Activated naive CD4-positive, alpha-beta T cell treated with anti-CD3 and anti-CD28 coated beads for 36 hours (primary cell): ENCODE measurements at regions not wholly inside any gene's neighbourhood (a gene's known extent, or its start where the extent isn't known, plus 50 kb on each side); places are given as distances from the start of the nearest gene placed in this dataset.
A peak's percentile ranks its signal among the peaks of the same experiment; 100 is the strongest.

Experiments
- CTCF ChIA-PET: fragments of 350-600 bp; sonication (Branson Sonifier 250); formaldehyde crosslinking; loops from one replicate; lab custom pipeline; 2021; ENCODE audit warnings: antibody characterized with exemption; lab: Charles Lee
- DNase-seq: peaks from one replicate; pipeline ENCODE4 v3.0.0-alpha.2; 2020
- H3K27ac Mint-ChIP-seq: one replicate; pipeline ENCODE4 v1.8.0; 2021; ENCODE audit warnings: mild to moderate bottlenecking, mixed read lengths
- H3K27me3 Mint-ChIP-seq: one replicate; pipeline ENCODE4 v1.8.0; 2021; ENCODE audit warnings: low read depth, mixed read lengths
- H3K36me3 Mint-ChIP-seq: one replicate; pipeline ENCODE4 v1.8.0; 2021; ENCODE audit warnings: low read depth, mixed read lengths
- H3K4me1 Mint-ChIP-seq: one replicate; pipeline ENCODE4 v1.8.0; 2021; ENCODE audit warnings: low read depth, mixed read lengths
- H3K4me3 Mint-ChIP-seq: one replicate; pipeline ENCODE4 v1.8.0; 2021; ENCODE audit warnings: mild to moderate bottlenecking, moderate library complexity, mixed read lengths
- H3K9me3 Mint-ChIP-seq: one replicate; pipeline ENCODE4 v1.8.0; 2021; ENCODE audit warnings: mixed read lengths
- intact Hi-C: fragments of 100-400 bp; cut with micrococcal nuclease; formaldehyde crosslinking; loops from one replicate; pipeline ENCODE4 v1.15.1; 2023

DNA sequence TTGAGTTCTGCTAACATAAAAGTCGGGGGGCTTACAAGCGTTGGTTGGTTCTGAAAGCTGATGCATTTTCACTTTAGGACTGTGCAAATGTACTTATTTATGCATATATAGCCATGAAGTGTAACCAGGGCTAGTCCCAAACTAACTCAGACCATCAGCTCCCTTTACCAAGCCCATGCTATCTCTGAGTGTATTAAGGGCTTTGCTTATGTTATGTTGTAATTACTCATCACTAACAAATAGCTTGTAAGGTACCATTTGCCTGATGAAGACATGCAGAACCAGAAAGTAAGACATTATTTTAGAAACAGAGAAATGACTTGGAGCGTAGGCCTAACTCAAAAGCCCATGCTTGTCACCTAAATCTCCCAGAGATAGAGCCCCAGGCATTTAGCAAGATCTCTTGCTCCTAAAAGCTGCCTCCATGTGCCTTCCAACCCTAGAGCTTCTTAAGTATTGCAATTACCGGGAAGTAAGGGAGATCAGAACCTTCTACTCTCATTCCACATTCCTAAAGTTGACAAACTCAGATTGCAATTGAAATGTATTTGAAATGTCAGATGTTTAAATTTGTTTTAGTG lies 362.9 kb upstream of the RBMS3 start:
- Mint-ChIP-seq H3K9me3 (no peaks in the 10 kb centered on the region), H3K4me1 (peaks cover 6% of the 10 kb centered on the region), H3K27me3 (peaks cover 5% of the 10 kb centered on the region), H3K4me3 (no peak overlapping the region), H3K36me3 (no peaks in the 10 kb centered on the region), H3K27ac (no peak overlapping the region)
- CTCF ChIA-PET: interaction anchor here (0.8 kb wide), 1 partner anchor 1880 kb away, joined by 5 read pairs; no protein-coding TSS in a partner anchor
- intact Hi-C loops: loop anchor here (5.0 to 10.0 kb wide), 5 partner anchors 217 to 1834 kb away; partner anchors contain the start of gene RBMS3
- no peak for DNase-seq

DNA sequence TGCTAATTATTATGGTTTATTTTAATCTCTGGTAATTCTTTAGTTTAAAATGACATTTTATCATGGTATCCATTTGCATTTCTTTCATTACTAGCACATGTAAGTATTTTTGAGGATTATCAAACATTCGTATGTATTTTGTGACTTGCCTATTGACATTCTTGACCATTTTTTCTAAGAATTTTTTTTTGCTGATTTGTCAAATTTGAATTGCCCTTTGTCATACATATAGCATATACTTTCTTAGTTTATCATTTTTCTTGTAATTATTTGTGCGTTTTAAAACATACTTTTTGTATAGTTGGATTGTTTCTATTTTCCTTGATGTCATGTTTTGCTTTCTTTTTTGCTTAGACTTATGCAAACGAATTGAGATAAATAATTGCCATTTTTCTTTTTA lies 358.5 kb upstream of the RBMS3 start:
- Mint-ChIP-seq H3K4me3 (no peak overlapping the region), H3K4me1 (no peaks in the 10 kb centered on the region), H3K27me3 (no peaks in the 10 kb centered on the region)

DNA sequence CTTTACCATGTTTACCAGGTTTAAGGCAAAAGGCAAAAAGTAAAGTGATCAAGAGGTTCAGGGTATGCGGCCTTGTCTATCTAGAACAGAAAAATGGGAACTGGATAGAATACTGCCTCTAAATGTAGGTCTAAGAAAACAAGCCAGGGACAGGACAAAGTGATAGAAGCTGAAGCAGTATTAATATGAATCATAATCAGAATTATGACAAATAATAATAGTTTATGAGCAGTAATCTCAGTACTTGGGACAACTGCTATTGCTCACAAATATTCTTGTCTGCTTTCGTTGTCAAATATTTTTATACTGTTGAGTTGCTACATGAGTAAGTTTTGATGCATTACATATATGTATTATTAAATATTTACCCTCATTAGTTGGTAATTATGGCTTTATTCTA lies 356.9 kb upstream of the RBMS3 start:
- Mint-ChIP-seq H3K4me1 (no peaks in the 10 kb centered on the region), H3K9me3 (no peaks in the 10 kb centered on the region), H3K27ac (no peak overlapping the region), H3K27me3 (no peaks in the 10 kb centered on the region), H3K4me3 (no peak overlapping the region), H3K36me3 (no peaks in the 10 kb centered on the region)
- intact Hi-C loops: no loop called here
- CTCF ChIA-PET: interaction anchor here (0.9 kb wide), 1 partner anchor 11 kb away, joined by 3 read pairs; no protein-coding TSS in a partner anchor
- DNase-seq: no peak

More for the DNA sequence above, 358.5 kb upstream of the RBMS3 start:
- DNase-seq: no peak
- Mint-ChIP-seq H3K36me3 (no peaks in the 10 kb centered on the region), H3K27ac (no peak overlapping the region), H3K9me3 (no peaks in the 10 kb centered on the region)
- intact Hi-C loops: no loop called here
- CTCF ChIA-PET: no interaction called here

DNA sequence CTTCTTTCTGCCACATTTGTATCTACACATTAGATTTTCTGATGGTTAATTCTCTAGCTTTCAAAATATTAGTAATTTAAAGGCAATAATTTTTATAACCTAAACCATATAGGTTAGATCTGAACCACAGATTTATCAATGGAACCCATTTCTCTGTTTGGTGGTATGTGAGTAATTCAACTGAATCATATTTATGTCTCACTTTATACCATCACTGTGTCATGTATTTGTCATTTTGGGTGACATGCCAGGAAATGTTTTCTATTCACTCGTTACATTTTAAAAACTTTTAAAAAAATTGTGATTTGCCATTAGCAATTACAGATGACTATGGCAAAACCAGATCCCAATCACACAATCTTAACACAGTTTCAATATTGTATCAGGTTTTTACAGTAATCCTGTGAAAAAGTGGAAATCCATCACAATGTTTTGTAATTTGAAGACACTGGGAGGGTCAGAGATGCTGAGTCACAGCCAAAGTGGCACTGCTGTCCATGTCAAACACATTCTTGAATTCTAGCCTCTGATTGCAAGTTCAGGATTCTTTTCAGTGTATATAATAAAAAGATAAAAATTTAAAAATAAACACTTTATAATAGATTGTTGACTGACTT lies 356.0 kb upstream of the RBMS3 start:
- Mint-ChIP-seq H3K27ac (no peak overlapping the region), H3K27me3 (no peaks in the 10 kb centered on the region), H3K4me3 (no peak overlapping the region), H3K9me3 (no peaks in the 10 kb centered on the region), H3K36me3 (no peaks in the 10 kb centered on the region), H3K4me1 (no peaks in the 10 kb centered on the region)
- CTCF ChIA-PET: no interaction called here
- DNase-seq: no peak
- intact Hi-C loops: no loop called here

DNA sequence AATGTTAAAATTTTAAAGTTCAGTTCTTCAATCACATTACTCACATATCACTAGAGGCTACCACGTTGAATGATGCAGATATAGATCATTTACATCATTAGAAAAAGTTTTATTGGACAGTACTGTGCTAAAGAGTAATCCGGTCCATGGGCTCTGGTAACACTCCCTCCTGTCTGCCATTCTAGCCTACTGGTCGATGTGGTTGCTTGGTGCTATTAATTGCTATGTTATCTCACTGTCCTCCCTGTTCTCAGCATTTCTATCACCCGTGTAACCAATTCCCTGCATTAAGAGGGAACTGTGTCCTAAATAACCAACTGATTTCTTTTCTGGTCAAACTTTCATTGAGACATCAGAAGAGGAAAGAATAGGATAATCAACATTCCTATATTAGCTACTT lies 347.5 kb upstream of the RBMS3 start:
- CTCF ChIA-PET: interaction anchor here (0.8 kb wide), 1 partner anchor 80 kb away, joined by 3 read pairs; no protein-coding TSS in a partner anchor
- Mint-ChIP-seq H3K9me3 (no peaks in the 10 kb centered on the region), H3K27me3 (peaks cover 3% of the 10 kb centered on the region), H3K4me3 (no peak overlapping the region), H3K4me1 (peaks cover 14% of the 10 kb centered on the region), H3K27ac (no peak overlapping the region), H3K36me3 (no peaks in the 10 kb centered on the region)
- DNase-seq: no peak
- intact Hi-C loops: no loop called here

DNA sequence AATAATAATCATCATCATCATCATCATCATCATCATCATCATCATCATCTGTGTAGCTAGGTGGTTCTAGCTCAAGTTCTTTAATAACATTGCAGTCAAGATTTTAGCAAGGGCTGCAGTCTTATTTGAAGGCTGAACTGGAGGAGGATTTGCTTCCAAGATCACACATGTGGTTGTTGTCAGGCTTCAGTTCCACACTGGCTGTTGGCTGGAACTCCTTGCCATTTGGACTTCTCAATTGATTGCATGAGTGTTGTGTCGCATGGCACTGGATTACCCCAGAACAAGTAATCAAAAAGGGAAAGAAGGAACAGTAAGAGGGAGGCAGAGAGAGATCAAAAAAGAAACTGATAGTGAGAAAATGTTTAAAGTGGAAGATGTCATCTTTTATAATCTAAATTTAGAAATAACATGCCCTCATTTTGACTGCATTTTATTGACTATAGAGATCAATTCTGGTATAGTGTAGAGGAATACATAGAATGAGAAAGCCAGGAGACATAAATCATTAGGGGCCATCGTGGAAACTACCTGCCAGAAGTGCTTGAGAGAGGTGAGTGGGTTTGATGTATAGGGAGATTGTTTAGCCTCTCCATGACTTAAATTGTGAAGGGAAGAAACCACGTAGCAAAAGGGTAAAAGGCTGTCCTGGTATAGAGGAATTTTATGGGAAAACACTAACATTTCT lies 346.6 kb upstream of the RBMS3 start:
- Mint-ChIP-seq H3K4me3 (no peak overlapping the region), H3K4me1 (peaks cover 14% of the 10 kb centered on the region), H3K36me3 (no peaks in the 10 kb centered on the region), H3K27me3 (peaks cover 3% of the 10 kb centered on the region), H3K9me3 (no peaks in the 10 kb centered on the region), H3K27ac (no peak overlapping the region)
- CTCF ChIA-PET: interaction anchor here (0.8 kb wide), 1 partner anchor 79 kb away, joined by 3 read pairs; no protein-coding TSS in a partner anchor
- DNase-seq: no peak
- intact Hi-C loops: no loop called here

DNA sequence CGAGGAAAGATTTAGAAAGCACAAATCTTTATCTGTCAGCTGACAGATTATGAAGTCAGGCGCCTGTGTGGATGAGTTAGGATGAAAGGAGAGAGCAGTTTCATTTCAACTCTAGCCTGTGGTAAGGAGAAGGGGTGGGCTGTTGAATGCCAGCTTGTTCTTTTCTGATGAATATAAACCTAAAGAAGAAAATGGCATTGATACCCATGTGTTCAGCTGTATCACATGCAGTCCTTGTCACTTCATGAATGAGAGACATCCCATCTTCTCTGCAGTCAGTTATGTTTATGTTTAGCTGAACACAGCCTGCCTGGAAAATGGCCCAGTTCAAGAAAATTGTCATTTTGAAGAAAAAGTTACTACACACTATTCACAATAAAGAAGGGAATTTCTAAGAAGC lies 345.7 kb upstream of the RBMS3 start:
- intact Hi-C loops: loop anchor here (1.0 to 5.0 kb wide), 4 partner anchors 91 to 348 kb away; no protein-coding TSS in a partner anchor
- peak; percentile 9 for DNase-seq
- H3K36me3 Mint-ChIP-seq: no peaks in the 10 kb centered on the region
- no peaks in the 10 kb centered on the region for H3K9me3 Mint-ChIP-seq
- CTCF ChIA-PET: interaction anchor here (0.9 kb wide), 1 partner anchor 12 kb away, joined by 3 read pairs; no protein-coding TSS in a partner anchor
- peak overlapping the region; percentile 44 for H3K27ac Mint-ChIP-seq
- H3K4me3 Mint-ChIP-seq: no peak overlapping the region
- peaks cover 14% of the 10 kb centered on the region for H3K4me1 Mint-ChIP-seq
- peaks cover 3% of the 10 kb centered on the region for H3K27me3 Mint-ChIP-seq

DNA sequence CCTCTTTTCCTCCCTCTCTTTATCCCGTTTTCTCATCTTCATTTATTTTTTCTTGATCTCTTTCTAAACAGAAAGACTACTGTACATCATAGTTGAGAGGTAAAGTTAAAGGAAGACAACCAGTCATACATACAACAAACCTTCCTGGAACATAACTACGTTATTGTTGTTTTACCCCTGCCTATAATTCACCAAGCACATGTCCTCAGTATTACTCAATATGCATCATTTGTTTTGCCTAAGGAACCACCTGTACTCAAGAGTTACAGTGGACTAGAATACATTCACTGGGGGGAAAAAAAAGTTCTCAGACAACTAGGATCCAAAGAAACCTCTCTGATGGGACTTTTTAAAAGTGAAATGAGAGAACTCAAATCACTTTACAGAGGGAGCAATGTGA lies 344.7 kb upstream of the RBMS3 start:
- no peaks in the 10 kb centered on the region for H3K36me3 Mint-ChIP-seq
- H3K27me3 Mint-ChIP-seq: peaks cover 3% of the 10 kb centered on the region
- peaks cover 16% of the 10 kb centered on the region for H3K4me1 Mint-ChIP-seq
- no peak for DNase-seq
- intact Hi-C loops: loop anchor here (5.0 kb wide), 1 partner anchor 201 kb away; no protein-coding TSS in a partner anchor
- H3K4me3 Mint-ChIP-seq: no peak overlapping the region
- H3K27ac Mint-ChIP-seq: no peak overlapping the region
- CTCF ChIA-PET: no interaction called here
- H3K9me3 Mint-ChIP-seq: no peaks in the 10 kb centered on the region

DNA sequence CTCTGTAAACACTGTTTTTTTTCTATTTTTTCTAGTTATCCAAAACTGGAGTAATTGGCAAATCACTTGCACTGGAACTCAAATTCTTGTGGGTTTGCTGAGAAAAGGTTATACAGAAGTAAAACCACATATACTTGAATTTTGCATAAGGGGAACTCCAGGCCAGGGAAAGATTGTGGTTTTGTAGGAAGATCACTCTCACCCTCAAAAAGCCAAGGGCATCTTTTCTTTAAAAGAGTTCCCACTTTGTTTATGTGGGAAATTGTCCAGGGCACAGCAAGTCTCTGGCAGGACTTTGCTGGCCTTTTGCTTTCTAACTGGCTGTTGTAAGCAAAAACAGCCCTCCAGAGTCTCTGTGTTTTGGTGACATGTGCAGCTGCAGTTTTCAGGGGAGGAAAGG lies 340.3 kb upstream of the RBMS3 start:
- H3K9me3 Mint-ChIP-seq: no peaks in the 10 kb centered on the region
- H3K27me3 Mint-ChIP-seq: no peaks in the 10 kb centered on the region
- intact Hi-C loops: no loop called here
- no peak for DNase-seq
- H3K4me3 Mint-ChIP-seq: no peak overlapping the region
- CTCF ChIA-PET: no interaction called here
- H3K4me1 Mint-ChIP-seq: peaks cover 4% of the 10 kb centered on the region
- no peaks in the 10 kb centered on the region for H3K36me3 Mint-ChIP-seq
- no peak overlapping the region for H3K27ac Mint-ChIP-seq

DNA sequence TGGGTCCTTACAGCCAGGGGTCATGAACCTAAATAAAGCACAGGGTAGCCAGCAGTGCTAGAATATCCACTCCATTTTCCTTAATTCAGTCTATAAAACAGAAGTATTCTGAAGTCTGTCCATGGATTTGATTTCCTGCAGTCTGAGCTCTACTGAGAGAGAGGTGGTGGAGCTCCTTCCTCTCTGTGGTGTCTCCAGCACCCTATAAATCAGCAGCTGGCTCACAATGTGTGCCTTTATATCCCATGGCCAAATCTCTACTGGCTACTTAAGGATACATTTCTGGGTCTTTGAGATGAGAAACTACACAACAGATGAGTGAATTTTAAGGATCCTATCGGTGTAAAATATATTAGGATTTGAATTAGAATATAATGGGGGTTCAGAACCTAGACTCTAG lies 339.9 kb upstream of the RBMS3 start:
- H3K36me3 Mint-ChIP-seq: no peaks in the 10 kb centered on the region
- H3K9me3 Mint-ChIP-seq: no peaks in the 10 kb centered on the region
- intact Hi-C loops: no loop called here
- DNase-seq: no peak
- no peaks in the 10 kb centered on the region for H3K27me3 Mint-ChIP-seq
- peaks cover 4% of the 10 kb centered on the region for H3K4me1 Mint-ChIP-seq
- no peak overlapping the region for H3K4me3 Mint-ChIP-seq
- no peak overlapping the region for H3K27ac Mint-ChIP-seq
- CTCF ChIA-PET: no interaction called here

DNA sequence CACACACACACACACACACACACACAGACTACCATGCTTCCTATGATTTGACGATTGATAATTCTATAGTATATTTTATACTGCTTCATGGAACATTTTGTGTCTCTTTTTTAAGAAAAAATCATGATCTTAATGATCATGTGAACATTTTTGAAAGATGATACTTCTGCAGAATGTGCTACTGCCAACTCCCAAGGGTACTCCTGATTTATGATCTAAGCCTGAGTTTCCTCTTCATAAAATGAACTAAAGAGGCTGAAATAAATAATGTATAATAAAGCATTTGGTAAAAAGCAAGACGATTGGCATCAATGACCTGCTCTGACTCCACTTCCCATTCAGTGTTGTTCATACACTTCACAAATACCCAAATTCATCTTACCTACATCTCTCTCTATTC lies 333.8 kb upstream of the RBMS3 start:
- H3K4me3 Mint-ChIP-seq: no peak overlapping the region
- H3K4me1 Mint-ChIP-seq: no peaks in the 10 kb centered on the region
- H3K36me3 Mint-ChIP-seq: no peaks in the 10 kb centered on the region
- H3K9me3 Mint-ChIP-seq: no peaks in the 10 kb centered on the region
- no peak for DNase-seq
- intact Hi-C loops: no loop called here
- peaks cover 2% of the 10 kb centered on the region for H3K27me3 Mint-ChIP-seq
- CTCF ChIA-PET: no interaction called here
- no peak overlapping the region for H3K27ac Mint-ChIP-seq

DNA sequence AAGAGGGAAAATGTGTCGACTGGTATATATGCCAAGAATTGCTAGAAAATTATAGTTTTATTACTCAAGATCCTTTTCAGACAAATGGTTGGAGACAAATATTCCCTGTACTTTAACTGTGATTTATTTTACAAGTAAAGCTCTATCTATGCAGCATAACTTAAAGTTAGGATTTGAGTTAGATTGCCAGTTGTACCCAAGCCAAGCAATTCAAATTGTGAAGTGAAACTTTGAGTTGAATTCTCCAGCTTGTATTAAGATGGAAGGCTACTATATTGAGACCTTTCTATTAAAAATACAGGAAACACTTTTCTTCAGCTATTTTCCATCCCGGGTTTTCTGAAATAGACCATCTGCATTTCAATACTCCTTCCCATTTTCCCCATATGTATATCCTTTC lies 333.1 kb upstream of the RBMS3 start:
- Mint-ChIP-seq H3K9me3 (no peaks in the 10 kb centered on the region), H3K27me3 (peaks cover 2% of the 10 kb centered on the region), H3K36me3 (no peaks in the 10 kb centered on the region), H3K27ac (no peak overlapping the region), H3K4me3 (no peak overlapping the region), H3K4me1 (no peaks in the 10 kb centered on the region)
- intact Hi-C loops: no loop called here
- no peak for DNase-seq
- CTCF ChIA-PET: no interaction called here
